Upper lobe of right lung (tissue), 1 donor: ENCODE measurements at regions not wholly inside any gene's neighbourhood (a gene's known extent, or its start where the extent isn't known, plus 50 kb on each side); places are given as distances from the start of the nearest gene placed in this dataset.

Experiments used
- ATAC-seq: fragments of 200-7000 bp; cut with Tn5 transposase; one replicate; pipeline ENCODE4 v1.9.1; 2020; ENCODE audit warnings: mild to moderate bottlenecking, moderate library complexity
- DNase-seq: peaks from one replicate; pipeline ENCODE4 v3.0.0-alpha.2; 2020
- H3K27ac ChIP-seq: fragments of 200-600 bp; one replicate; pipeline ENCODE4 v1.8.0; 2022
- H3K27me3 ChIP-seq: fragments of 200-600 bp; one replicate; pipeline ENCODE4 v1.8.0; 2022; ENCODE audit warnings: mild to moderate bottlenecking
- H3K36me3 ChIP-seq: fragments of 200-600 bp; one replicate; pipeline ENCODE4 v1.8.0; 2022
- H3K4me1 ChIP-seq: fragments of 200-600 bp; one replicate; pipeline ENCODE4 v1.8.0; 2022
- H3K4me3 ChIP-seq: fragments of 200-600 bp; one replicate; pipeline ENCODE4 v1.8.0; 2022; ENCODE audit warnings: mild to moderate bottlenecking
- H3K9me3 ChIP-seq: fragments of 200-600 bp; one replicate; pipeline ENCODE4 v1.8.0; 2022
- CTCF ChIP-seq: fragments of 200-600 bp; IDR thresholded peaks from one replicate; pipeline ENCODE4 v1.8.0; 2022; ENCODE audit warnings: antibody characterized with exemption
- intact Hi-C: fragments of 100-400 bp; cut with DNase I; formaldehyde crosslinking; loops from one replicate; pipeline ENCODE4 v1.11.0; 2022
- donor health status: DM: no; HTN: yes; CAD: no; lungs with severe emphysema.

- intact Hi-C loops: no loop called here
- TF ChIP-seq CTCF: no peak
- Histone ChIP-seq H3K36me3 (no peaks in the 10 kb centered on the region), H3K27ac (no peak overlapping the region), H3K4me3 (no peak overlapping the region), H3K27me3 (no peaks in the 10 kb centered on the region), H3K4me1 (no peaks in the 10 kb centered on the region), H3K9me3 (no peaks in the 10 kb centered on the region)
- ATAC-seq: no peak
- no peak for DNase-seq
Observed at GRCh38 chr1:41981796-41982195, 63.1 kb upstream of the HIVEP3 start.

GRCh38 chr1:41980827-41981653 lies 62.3 kb upstream of the HIVEP3 start:
- H3K9me3 ChIP-seq: no peaks in the 10 kb centered on the region
- H3K4me3 ChIP-seq: no peak overlapping the region
- no peak for TF ChIP-seq CTCF
- ATAC-seq: peak; percentile 30
- intact Hi-C loops: no loop called here
- no peak overlapping the region for H3K27ac ChIP-seq
- H3K27me3 ChIP-seq: no peaks in the 10 kb centered on the region
- DNase-seq: no peak
- no peaks in the 10 kb centered on the region for H3K4me1 ChIP-seq
- no peaks in the 10 kb centered on the region for H3K36me3 ChIP-seq

GRCh38 chr1:41978986-41979385 lies 60.3 kb upstream of the HIVEP3 start:
- no peak for TF ChIP-seq CTCF
- DNase-seq (no peak), ATAC-seq (no peak)
- no peak overlapping the region for H3K4me3 ChIP-seq
- no peaks in the 10 kb centered on the region for H3K9me3 ChIP-seq
- no peaks in the 10 kb centered on the region for H3K36me3 ChIP-seq
- no peaks in the 10 kb centered on the region for H3K27me3 ChIP-seq
- no peaks in the 10 kb centered on the region for H3K4me1 ChIP-seq
- intact Hi-C loops: no loop called here
- no peak overlapping the region for H3K27ac ChIP-seq

- Histone ChIP-seq H3K4me3 (no peak overlapping the region), H3K4me1 (no peaks in the 10 kb centered on the region), H3K27me3 (no peaks in the 10 kb centered on the region), H3K9me3 (no peaks in the 10 kb centered on the region), H3K27ac (no peak overlapping the region), H3K36me3 (no peaks in the 10 kb centered on the region)
- TF ChIP-seq CTCF: no peak
- ATAC-seq (no peak), DNase-seq (no peak)
- intact Hi-C loops: no loop called here
Observed at GRCh38 chr1:41977326-41977725, 58.6 kb upstream of the HIVEP3 start.

GRCh38 chr1:41976671-41977070 lies 57.9 kb upstream of the HIVEP3 start:
- ATAC-seq (no peak), DNase-seq (no peak)
- Histone ChIP-seq H3K4me1 (no peaks in the 10 kb centered on the region), H3K4me3 (no peak overlapping the region), H3K27ac (no peak overlapping the region), H3K36me3 (no peaks in the 10 kb centered on the region), H3K9me3 (no peaks in the 10 kb centered on the region), H3K27me3 (no peaks in the 10 kb centered on the region)
- TF ChIP-seq CTCF: no peak
- intact Hi-C loops: no loop called here
